Sigmoid colon (tissue), 6 donors: ENCODE measurements at regions not wholly inside any gene's neighbourhood (a gene's known extent, or its start where the extent isn't known, plus 50 kb on each side); places are given as distances from the start of the nearest gene placed in this dataset.

Experiments used
- DNase-seq: peaks from one replicate; pipeline ENCODE4 v3.0.0-alpha.2; 2019
- H3K27ac ChIP-seq, 4 donors: fragments of 200-600 bp; sonication (generic); one replicate each; pipeline ENCODE4 v1.5.1; 2016 to 2019; ENCODE audit warnings: mild to moderate bottlenecking in 1 of 4
- H3K27me3 ChIP-seq, 3 donors: fragments of 200-600 bp; sonication (generic); one replicate each; pipeline ENCODE4 v1.5.1; 2019; ENCODE audit warnings: mild to moderate bottlenecking in 1 of 3
- H3K36me3 ChIP-seq, 4 donors: fragments of 200-600 bp; sonication (generic); one replicate each; pipeline ENCODE4 v1.5.1; 2016 to 2019
- H3K4me1 ChIP-seq, 4 donors: fragments of 200-600 bp; sonication (generic); one replicate each; pipeline ENCODE4 v1.5.1; 2017 to 2019
- H3K4me3 ChIP-seq, 4 donors: fragments of 200-600 bp; sonication (generic); one replicate each; pipeline ENCODE4 v1.5.1; 2017 to 2019; ENCODE audit warnings: mild to moderate bottlenecking in 2 of 4, moderate library complexity in 1 of 4
- H3K9me3 ChIP-seq, 4 donors: fragments of 200-600 bp in 3 of 4; sonication (generic) in 3 of 4; one replicate each; pipeline versions ENCODE4 v1.5.1 to v1.6.1; 2013 to 2019
- CTCF ChIP-seq, 4 experiments: fragments of 450-650 bp in 3 of 4; fragments of 200-600 bp in 1 of 4; IDR thresholded peaks; one replicate each; pipeline ENCODE4 v1.5.1; 2016 to 2019; ENCODE audit warnings: antibody characterized with exemption in 4 of 4, mild to moderate bottlenecking in 3 of 4, moderate library complexity in 2 of 4
- EP300 ChIP-seq, 4 donors: sonication (generic); formaldehyde crosslinking; IDR thresholded peaks; one replicate each; pipeline ENCODE4 v1.6.1; 2017; ENCODE audit warnings: antibody characterized with exemption in 4 of 4
- POLR2A ChIP-seq, 2 donors: fragments of 450-650 bp; IDR thresholded peaks; one replicate each; pipeline ENCODE4 v1.6.1; 2016; ENCODE audit warnings: antibody characterized with exemption in 2 of 2, mild to moderate bottlenecking in 2 of 2, moderate library complexity in 2 of 2
- POLR2AphosphoS5 ChIP-seq, 4 donors: sonication (generic); formaldehyde crosslinking; IDR thresholded peaks; one replicate each; pipeline ENCODE4 v1.6.1; 2017; ENCODE audit warnings: antibody characterized with exemption in 4 of 4
- WGBS, 2 donors: extraction: QIAGEN DNeasy Blood & Tissue Kit; methylation state at CpG; one replicate each; pipeline ENCODE4 v1.1.7; 2013; 5-methylcytosine and 5-hydroxymethylcytosine counted together
- intact Hi-C: fragments of 100-400 bp; cut with DNase I; formaldehyde crosslinking; loops from one replicate; pipeline ENCODE4 v1.15.1; 2023
- donor health status: healthy with polysubstance abuse.
- donor health status: healthy.

- H3K36me3 ChIP-seq = no peaks in the 10 kb centered on the region
- H3K4me3 ChIP-seq = no peak overlapping the region
- TF ChIP-seq CTCF (IDR thresholded peaks at IDR 0.05) = no peak
- TF ChIP-seq POLR2A (IDR thresholded peaks at IDR 0.05) = no peak
- TF ChIP-seq EP300 (IDR thresholded peaks at IDR 0.05) = no peak
- TF ChIP-seq POLR2AphosphoS5 (IDR thresholded peaks at IDR 0.05) = no peak
- H3K27me3 ChIP-seq = no peaks in the 10 kb centered on the region
- peaks cover 0 to 78% (median 62%) of the 10 kb centered on the region in 4 donors for H3K4me1 ChIP-seq
- no peak for DNase-seq
- WGBS, 2 donors = 81% methylated on average over 6 of the region's 6 CpGs
- intact Hi-C loops = no loop called here
- no peaks in the 10 kb centered on the region for H3K9me3 ChIP-seq
- peak overlapping the region in 2 of 4 donors; percentile 75 to 82 for H3K27ac ChIP-seq
These were observed 188.7 kb upstream of the TPM1 start for GRCh38 chr15:62853841-62854225.

- H3K27me3 ChIP-seq = no peaks in the 10 kb centered on the region
- intact Hi-C loops = no loop called here
- H3K27ac ChIP-seq = peak overlapping the region in 1 of 4 donors; percentile 82
- no peaks in the 10 kb centered on the region for H3K9me3 ChIP-seq
- DNase-seq = peak; percentile 43
- peaks cover 0 to 77% (median 64%) of the 10 kb centered on the region in 4 donors for H3K4me1 ChIP-seq
- H3K4me3 ChIP-seq = no peak overlapping the region
- H3K36me3 ChIP-seq = no peaks in the 10 kb centered on the region
- 91 to 92% methylated on average over 12 of the region's 12 CpGs for WGBS, 2 donors
- TF ChIP-seq POLR2AphosphoS5 (IDR thresholded peaks at IDR 0.05) (no peak), CTCF (IDR thresholded peaks at IDR 0.05) (no peak), POLR2A (IDR thresholded peaks at IDR 0.05) (no peak), EP300 (IDR thresholded peaks at IDR 0.05) (no peak)
These were observed 188.0 kb upstream of the TPM1 start for GRCh38 chr15:62854420-62855084.

- H3K36me3 ChIP-seq = no peaks in the 10 kb centered on the region
- DNase-seq = no peak
- H3K4me1 ChIP-seq = peaks cover 0 to 75% (median 63%) of the 10 kb centered on the region in 4 donors
- H3K27me3 ChIP-seq = no peaks in the 10 kb centered on the region
- intact Hi-C loops = no loop called here
- WGBS, 2 donors = 85 to 88% methylated on average over 7 of the region's 7 CpGs
- no peak overlapping the region for H3K4me3 ChIP-seq
- H3K27ac ChIP-seq = peak overlapping the region in 1 of 4 donors; percentile 69
- no peaks in the 10 kb centered on the region for H3K9me3 ChIP-seq
- TF ChIP-seq CTCF (IDR thresholded peaks at IDR 0.05) (no peak), EP300 (IDR thresholded peaks at IDR 0.05) (no peak), POLR2A (IDR thresholded peaks at IDR 0.05) (no peak)
These were observed 187.5 kb upstream of the TPM1 start for GRCh38 chr15:62855085-62855476.

- no peak for TF ChIP-seq POLR2AphosphoS5 (IDR thresholded peaks at IDR 0.05)
- peaks cover 0 to 63% (median 52%) of the 10 kb centered on the region in 4 donors for H3K4me1 ChIP-seq
- intact Hi-C loops = no loop called here
- no peaks in the 10 kb centered on the region for H3K9me3 ChIP-seq
- H3K27ac ChIP-seq = peak overlapping the region in 3 of 4 donors; percentile 19 to 69 (median 45)
- peak; percentile 54 for DNase-seq
- no peaks in the 10 kb centered on the region for H3K27me3 ChIP-seq
- H3K36me3 ChIP-seq = no peaks in the 10 kb centered on the region
- WGBS, 2 donors = 82 to 89% methylated on average over 12 of the region's 12 CpGs
- no peak overlapping the region for H3K4me3 ChIP-seq
These were observed 185.9 kb upstream of the TPM1 start for GRCh38 chr15:62856466-62857246.

- Histone ChIP-seq H3K27ac (peak overlapping the region in 3 of 4 donors; percentile 19 to 69 (median 45)), H3K27me3 (no peaks in the 10 kb centered on the region)
- 83 to 86% methylated on average over 5 of the region's 5 CpGs for WGBS, 2 donors
These were observed 185.1 kb upstream of the TPM1 start for GRCh38 chr15:62857411-62857853.

More at GRCh38 chr15:62857411-62857853, 185.1 kb upstream of the TPM1 start:
- TF ChIP-seq CTCF (IDR thresholded peaks at IDR 0.05) = no peak
- no peak for TF ChIP-seq EP300 (IDR thresholded peaks at IDR 0.05)
- TF ChIP-seq POLR2A (IDR thresholded peaks at IDR 0.05) = no peak
- intact Hi-C loops = no loop called here
- Histone ChIP-seq H3K4me3 (no peak overlapping the region), H3K9me3 (no peaks in the 10 kb centered on the region), H3K4me1 (peaks cover 0 to 59% (median 50%) of the 10 kb centered on the region in 4 donors), H3K36me3 (no peaks in the 10 kb centered on the region)
- DNase-seq = peak; percentile 60
